Colon (tissue), 2 donors: ENCODE measurements at regions not wholly inside any gene's neighbourhood (a gene's known extent, or its start where the extent isn't known, plus 50 kb on each side); places are given as distances from the start of the nearest gene placed in this dataset.

Source experiments
- FAIRE-seq: peaks from 2 replicates; lab custom pipeline; 2012; peaks lifted over from hg19 to GRCh38; lab: Jason Lieb, UNC
- donor health status: control.
- donor health status: control.

DNA sequence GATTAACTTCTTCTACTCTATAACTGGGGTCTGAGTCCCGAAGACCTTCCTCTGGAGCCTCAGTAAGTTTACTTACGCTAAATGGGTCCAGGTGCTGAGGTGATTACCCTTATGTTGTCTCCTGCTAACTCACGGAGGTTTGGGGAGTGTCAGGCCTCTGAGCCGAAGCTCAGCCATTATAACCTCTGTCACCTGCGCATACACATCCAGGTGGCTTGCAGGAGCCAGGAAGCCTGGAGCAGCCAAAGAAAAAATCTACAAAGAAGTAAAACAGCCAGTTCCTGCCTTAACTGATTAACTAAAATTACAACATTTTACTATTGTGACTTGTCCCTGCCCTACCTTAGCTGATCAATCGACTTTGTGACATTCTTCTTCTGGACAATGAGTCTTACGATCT is 350.7 kb downstream of the GLRX3 start:
- FAIRE-seq = no peak

DNA sequence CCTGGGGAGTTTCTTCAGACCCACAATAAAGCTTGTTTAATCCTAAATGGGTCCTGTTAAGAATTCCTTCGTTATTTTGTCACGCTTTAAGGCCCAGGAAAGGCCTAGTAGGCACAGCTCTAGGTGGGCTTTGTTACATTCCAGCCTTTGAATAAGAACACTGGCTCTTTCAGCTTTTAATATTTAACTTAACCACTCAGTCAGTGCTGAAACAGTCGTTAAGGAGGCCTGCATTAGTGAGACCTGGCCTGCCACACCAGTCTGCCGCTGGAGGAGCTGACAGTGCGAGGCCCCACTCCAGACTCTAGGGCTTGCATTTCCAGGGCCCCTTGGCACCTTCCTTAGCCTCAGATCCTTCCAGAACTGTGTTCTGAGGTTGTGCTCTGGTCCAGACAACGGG is 351.4 kb downstream of the GLRX3 start:
- FAIRE-seq = no peak

DNA sequence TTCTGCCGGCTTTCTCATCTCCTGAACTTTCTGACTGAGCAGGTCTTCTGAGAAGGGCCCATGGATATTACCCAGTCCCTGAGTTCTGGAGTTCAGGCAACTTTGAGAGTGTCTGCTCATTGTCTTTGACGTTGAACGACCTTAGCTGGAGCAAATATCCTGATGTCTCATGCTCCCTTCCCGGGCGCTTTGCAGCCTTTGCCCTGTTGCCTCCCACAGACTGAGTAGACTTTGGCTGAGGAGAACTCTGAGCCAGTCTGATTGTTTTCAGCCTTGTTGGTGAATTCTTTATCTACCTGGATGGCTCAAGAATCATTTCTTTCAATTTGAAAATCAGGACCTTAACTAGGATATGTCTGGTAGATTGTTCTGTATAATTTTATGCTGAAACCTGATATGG is 353.7 kb downstream of the GLRX3 start:
- FAIRE-seq = no peak

DNA sequence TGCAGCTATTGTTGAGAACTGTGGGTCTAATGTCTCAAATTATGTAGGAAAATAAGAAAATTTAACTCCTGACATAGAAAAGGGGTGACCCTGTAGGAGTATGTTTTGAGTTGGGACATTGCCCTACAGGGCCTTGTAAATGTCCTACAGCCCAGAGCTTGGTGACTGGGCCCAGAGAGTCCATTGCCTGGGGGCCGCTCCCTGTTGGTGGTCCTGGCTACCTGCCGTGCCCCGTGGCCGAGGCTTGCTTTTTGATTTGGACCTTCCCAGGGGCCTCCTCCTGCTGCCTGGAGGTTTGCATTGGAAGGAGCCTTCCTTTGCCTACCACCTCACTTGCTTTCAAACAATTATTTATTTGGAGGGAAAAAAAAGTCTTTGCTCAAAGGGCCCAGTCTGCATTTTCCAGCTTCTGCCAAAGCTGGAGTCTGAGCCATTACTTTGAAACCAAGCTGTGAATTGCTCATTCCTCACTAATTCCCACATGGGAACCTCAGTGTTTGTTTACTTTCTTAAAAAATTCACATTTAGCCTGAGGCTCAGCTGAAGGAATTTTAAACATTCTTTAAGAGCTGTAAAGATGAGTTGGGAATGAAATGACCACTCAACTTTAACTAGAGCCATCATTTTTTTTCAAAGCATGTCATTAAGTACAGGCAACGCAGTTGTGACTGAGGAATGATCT is 355.0 kb downstream of the GLRX3 start:
- FAIRE-seq = no peak

GRCh38 chr10:130491693-130492050 is 355.5 kb downstream of the GLRX3 start:
- FAIRE-seq = no peak

DNA sequence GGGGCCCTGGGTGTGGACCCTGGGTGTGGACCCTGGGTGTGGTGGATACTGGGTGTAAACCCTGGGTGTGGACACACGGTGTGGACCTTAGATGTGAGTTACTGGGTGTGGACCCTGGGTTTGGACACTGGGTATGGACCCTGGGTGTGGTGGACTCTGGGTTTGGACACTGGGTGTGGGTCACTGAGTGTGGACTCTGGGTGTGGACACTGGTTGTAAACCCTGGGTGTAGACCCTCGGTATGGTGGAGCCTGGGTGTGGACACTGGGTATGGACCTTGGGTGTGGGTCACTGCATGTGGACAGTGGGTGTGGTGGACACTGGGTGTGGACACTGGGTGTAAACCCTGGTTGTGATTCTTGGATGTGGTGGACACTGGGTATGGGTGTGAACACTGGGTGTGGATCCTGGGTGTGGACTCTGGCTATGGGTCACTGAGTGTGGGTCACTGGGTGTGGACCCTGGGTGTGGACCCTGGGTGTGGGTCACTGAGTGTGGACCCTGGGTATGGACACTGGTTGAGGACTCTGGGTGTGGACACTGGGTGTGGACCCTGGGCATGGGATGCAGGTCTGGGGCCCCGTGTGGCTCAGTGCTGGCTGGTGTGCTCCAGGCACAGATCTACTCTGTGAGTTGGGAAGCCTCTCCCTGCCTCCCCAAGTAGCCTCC is 356.2 kb downstream of the GLRX3 start:
- FAIRE-seq = no peak

- no peak for FAIRE-seq
Observed at GRCh38 chr10:130493021-130493420, 356.8 kb downstream of the GLRX3 start.

GRCh38 chr10:130493446-130494145 is 357.4 kb downstream of the GLRX3 start:
- FAIRE-seq = no peak

DNA sequence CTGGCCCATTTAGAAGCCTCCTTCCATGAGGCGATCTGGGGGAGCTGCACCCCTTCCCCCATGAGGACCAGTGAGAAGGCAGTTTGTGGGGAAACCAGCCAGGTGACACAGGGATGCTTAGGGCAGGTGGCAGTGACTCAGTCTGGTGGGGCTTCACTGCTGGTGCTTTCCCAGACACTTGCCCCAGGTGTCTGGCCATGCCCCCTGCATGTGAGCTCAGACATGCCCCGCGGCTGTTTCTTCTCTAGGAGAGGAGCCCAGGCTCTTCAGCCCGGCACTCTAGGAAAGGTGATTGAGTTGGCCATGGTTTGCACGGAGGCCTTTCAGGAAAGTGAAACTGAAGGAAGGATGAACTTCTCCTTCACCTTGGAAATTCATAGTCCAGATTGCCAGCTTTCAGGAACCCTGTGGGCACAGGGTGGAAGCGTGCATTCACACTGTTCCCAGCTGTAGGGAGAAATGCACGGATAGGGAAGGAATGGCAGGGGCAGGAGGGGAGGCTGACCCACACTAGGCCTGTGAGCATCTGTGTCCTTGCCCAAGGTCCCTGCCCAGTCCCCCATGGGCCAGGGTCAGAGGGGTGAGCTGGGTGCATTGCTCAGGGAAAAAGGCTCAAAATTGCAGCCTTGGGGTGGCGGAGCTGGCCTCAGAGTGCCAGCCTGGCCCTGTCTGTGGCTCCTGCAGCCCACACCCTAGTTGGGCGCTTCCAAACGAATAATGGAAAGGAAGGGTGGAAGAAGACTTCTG is 359.1 kb downstream of the GLRX3 start:
- no peak for FAIRE-seq

DNA sequence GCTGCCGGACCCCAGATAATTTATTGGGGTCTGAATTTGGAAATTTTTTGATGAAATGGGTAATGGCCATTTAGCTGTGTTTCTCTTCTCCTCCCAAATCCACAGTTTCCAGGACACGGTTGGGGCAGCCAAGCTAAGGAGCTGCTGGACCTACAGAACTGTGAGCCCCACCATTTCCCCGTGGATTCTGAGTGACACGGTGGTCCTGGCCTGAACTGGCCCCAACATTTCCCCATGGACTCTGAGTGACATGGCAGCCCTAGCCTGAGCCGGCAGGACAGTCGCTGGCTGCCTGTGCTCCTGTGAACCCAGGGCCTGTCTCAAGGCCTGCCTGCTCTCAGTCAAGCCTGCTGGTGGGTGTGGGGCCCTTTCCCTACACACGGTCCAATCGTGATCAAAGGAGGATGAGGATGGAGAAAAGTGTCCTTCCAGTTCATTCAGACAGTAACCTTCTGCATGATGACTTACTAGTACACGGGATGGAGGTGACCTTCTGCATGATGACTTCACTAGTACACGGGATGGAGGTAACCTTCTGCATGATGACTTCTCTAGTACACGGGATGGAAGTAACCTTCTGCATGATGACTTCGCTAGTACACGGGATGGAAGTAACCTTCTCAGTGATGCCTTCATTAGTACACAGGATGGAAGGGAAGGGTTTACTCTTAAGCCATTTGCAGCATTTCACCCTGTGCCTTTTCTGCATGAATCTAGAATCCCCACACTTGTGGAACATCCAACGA is 359.9 kb downstream of the GLRX3 start:
- no peak for FAIRE-seq

GRCh38 chr10:130497056-130498010 is 361.1 kb downstream of the GLRX3 start:
- FAIRE-seq = no peak

- FAIRE-seq = no peak
Observed at GRCh38 chr10:130498042-130498441, 361.9 kb downstream of the GLRX3 start.

- FAIRE-seq = no peak
Observed at GRCh38 chr10:130498934-130499333, 362.7 kb downstream of the GLRX3 start.

DNA sequence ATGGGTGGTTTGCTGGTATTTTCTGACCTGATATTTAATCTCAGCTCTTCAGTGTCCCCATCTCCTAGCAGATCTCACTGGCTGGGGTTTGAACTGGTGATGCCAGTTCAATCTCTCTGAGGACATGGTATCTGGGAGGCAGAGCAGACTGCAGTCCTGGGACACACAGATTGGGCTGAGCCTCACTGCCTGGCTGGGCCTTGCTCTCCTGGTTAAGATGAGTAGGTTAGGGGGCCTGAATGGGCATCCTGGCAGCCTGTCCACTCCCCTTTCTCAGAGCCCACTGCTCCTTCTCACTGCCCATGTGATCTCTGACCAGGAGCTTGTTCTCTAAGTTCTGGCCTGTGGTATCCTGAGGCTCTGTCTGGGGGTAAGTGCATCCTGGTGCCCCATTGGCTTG is 363.4 kb downstream of the GLRX3 start:
- no peak for FAIRE-seq

DNA sequence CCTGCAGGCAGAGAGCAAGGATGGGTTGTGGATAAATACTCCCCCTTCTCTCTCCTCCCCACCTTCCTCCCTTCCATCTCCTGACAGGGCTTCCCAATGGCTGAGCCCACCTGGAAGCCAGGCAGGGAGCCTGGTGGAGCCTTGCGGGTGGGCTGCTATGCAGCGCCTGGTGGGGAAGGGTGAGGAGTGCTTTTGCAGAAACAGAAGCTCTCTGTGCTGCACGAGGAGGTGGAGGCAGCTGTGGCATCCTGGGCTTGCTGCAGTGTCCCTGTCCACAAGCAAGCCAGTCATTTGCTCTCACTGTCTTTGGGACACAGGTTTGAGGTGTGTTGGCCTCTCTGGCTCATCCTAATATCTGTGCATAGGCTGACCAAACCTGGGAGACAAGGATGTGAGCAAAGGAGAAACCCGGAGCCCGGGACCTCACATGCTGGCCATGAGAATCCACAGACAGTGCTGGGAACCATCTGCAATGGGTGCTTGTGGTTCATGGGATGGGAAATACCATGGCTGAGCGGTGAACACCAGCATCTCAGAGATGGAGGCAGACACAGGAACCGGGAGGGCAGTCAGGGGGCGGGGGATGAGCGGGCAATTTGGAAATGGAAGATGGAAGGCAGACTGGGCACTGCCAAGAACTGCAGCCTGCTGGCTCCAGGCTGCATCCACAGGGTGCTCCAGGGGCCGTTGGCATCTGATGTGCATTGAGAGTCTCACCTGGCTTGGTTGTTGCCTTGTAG is 364.2 kb downstream of the GLRX3 start:
- no peak for FAIRE-seq

- FAIRE-seq = no peak
Observed at GRCh38 chr10:130507461-130507860, 371.3 kb downstream of the GLRX3 start.

- no peak for FAIRE-seq
Observed at GRCh38 chr10:130509881-130510689, 373.9 kb downstream of the GLRX3 start.

- FAIRE-seq = no peak
Observed at GRCh38 chr10:130510755-130511154, 374.6 kb downstream of the GLRX3 start.

DNA sequence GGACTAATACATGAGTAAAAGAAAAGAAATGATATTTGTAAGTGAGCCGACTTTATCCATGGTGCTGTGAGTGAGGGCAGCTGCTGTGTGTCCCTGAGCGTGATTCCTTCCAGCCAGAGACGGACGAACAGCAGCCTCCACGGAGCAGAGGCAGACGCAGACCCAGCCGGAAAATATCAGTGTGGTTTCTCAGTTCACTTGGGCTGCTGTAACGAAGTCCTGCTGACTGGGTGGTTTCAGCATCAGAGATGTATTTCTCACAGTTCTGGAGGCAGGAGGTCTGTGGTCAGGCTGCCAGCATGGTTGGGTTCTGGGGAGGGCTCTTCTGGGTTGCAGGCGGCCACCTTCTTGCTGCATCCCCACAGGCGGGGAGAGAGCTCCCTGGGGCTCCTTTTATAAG is 375.6 kb downstream of the GLRX3 start:
- no peak for FAIRE-seq
